CD4-positive, alpha-beta T cell (primary cell): ENCODE measurements at regions not wholly inside any gene's neighbourhood (a gene's known extent, or its start where the extent isn't known, plus 50 kb on each side); places are given as distances from the start of the nearest gene placed in this dataset.
A peak's percentile ranks its signal among the peaks of the same experiment; 100 is the strongest.
"Not testable (repeated sequence)": the region's sequence is repeated elsewhere in the genome, so short reads cannot be mapped to it uniquely, and the experiment has no call there.

ENCODE experiments used
- ATAC-seq: fragments of 200-7000 bp; cut with Tn5 transposase; one replicate; pipeline ENCODE4 v1.10.0; 2022; ENCODE audit warnings: mild to moderate bottlenecking; ENCODE audit not compliant: poor library complexity
- CTCF ChIA-PET: fragments of 350-600 bp; sonication (Branson Sonifier 250); formaldehyde crosslinking; loops from one replicate; lab custom pipeline; 2021; ENCODE audit warnings: antibody characterized with exemption, inconsistent platforms; lab: Charles Lee
- POLR2A ChIA-PET: fragments of 350-600 bp; sonication (Branson Sonifier 250); formaldehyde crosslinking; loops from one replicate; lab custom pipeline; 2021; ENCODE audit warnings: antibody characterized with exemption, inconsistent platforms; lab: Charles Lee
- DNase-seq, 14 experiments: peaks; one replicate each; pipeline ENCODE4 v3.0.0-alpha.2; 2013 to 2020; ENCODE audit warnings: mixed read lengths in 2 of 14
- H3K27ac ChIP-seq, 2 donors: one replicate each; pipeline versions ENCODE4 v1.5.1 to v1.7.0; 2013; ENCODE audit warnings: low read length in 2 of 2, low read depth in 1 of 2, mild to moderate bottlenecking in 1 of 2
- H3K27me3 ChIP-seq, 2 experiments: 1 replicate in 1 of 2; 2 replicates in 1 of 2; pipeline versions ENCODE4 v1.6.1 to v1.7.0; 2013; ENCODE audit warnings: low read length in 2 of 2, control low read depth in 1 of 2, mild to moderate bottlenecking in 1 of 2, moderate library complexity in 1 of 2; ENCODE audit not compliant: insufficient read depth in 2 of 2, control insufficient read depth in 1 of 2
- H3K36me3 ChIP-seq: one replicate; pipeline ENCODE4 v1.6.1; 2013; ENCODE audit warnings: low read length, control low read depth; ENCODE audit not compliant: insufficient read depth
- H3K4me1 ChIP-seq: one replicate; pipeline ENCODE4 v1.6.1; 2013; ENCODE audit warnings: low read length, control low read depth; ENCODE audit not compliant: insufficient read depth
- H3K4me3 ChIP-seq: one replicate; pipeline ENCODE4 v1.5.1; 2013; ENCODE audit warnings: mild to moderate bottlenecking, low read length, moderate library complexity
- H3K9me3 ChIP-seq, 2 experiments: 1 replicate in 1 of 2; 2 replicates in 1 of 2; pipeline versions ENCODE4 v1.6.1 to v1.7.0; 2013; ENCODE audit warnings: low read length in 2 of 2, mild to moderate bottlenecking in 2 of 2, control low read depth in 1 of 2, moderate library complexity in 1 of 2; ENCODE audit not compliant: control insufficient read depth in 1 of 2, insufficient read depth in 1 of 2
- H3K27ac Mint-ChIP-seq: one replicate; pipeline ENCODE4 v1.8.0; 2020; ENCODE audit warnings: mixed read lengths
- H3K27me3 Mint-ChIP-seq: one replicate; pipeline ENCODE4 v1.8.0; 2021; ENCODE audit warnings: mixed read lengths
- H3K36me3 Mint-ChIP-seq: one replicate; pipeline ENCODE4 v1.8.0; 2021; ENCODE audit warnings: low read depth, mixed read lengths
- H3K4me1 Mint-ChIP-seq: one replicate; pipeline ENCODE4 v1.8.0; 2021; ENCODE audit warnings: low read depth, mixed read lengths
- H3K4me3 Mint-ChIP-seq: one replicate; pipeline ENCODE4 v1.8.0; 2020; ENCODE audit warnings: mild to moderate bottlenecking, mixed read lengths
- H3K9me3 Mint-ChIP-seq: one replicate; pipeline ENCODE4 v1.8.0; 2020; ENCODE audit warnings: mixed read lengths
- intact Hi-C, 2 experiments: fragments of 100-400 bp; cut with DNase I in 1 of 2; cut with micrococcal nuclease in 1 of 2; formaldehyde crosslinking; loops; one replicate each; pipeline versions ENCODE4 v1.15.1 to v1.9.0; 2023 to 2025; cut with DNase I, micrococcal nuclease
- TF ChIP-seq, protein P1 (sequence below): fragments of 200-600 bp; IDR thresholded peaks from one replicate; pipeline ENCODE4 v1.8.0; 2022; ENCODE audit warnings: antibody characterized with exemption, mild to moderate bottlenecking

- POLR2A ChIA-PET, result no interaction called here
These were observed 177.1 kb downstream of the CD47 start for GRCh38 chr3:107913701-107914100.

DNA sequence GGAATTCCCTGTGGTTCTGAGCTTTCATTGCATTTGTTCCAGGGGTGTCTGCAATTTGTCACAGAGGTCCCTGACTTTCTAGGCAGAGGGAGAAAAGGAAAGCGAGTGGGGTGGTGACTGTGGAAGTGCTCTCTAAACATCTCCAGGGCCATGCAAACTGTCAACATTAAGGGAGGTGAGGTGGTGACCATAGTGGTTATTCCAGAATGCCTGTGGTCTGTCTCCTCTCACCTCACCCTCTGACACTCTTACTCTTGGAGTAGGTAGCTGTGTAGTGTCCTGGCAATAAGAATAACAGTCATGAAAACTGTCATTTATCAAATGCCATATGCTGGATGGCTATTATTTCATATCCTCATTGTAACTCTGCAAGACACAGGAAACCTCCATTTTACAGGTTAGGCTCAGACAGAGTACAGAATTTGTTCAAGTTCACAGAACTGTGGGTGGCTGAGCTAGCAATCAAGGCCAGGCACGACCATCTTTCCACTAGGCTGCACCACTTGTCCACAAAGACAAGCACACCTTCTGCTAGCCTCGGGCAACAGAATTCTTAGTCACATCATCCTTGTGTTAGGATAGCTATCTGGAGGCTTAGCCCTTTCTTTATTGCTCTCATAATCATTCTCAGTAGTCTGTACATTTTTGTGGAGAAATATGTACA, 179.4 kb downstream of the CD47 start:
- TF ChIP-seq, protein P1, sequence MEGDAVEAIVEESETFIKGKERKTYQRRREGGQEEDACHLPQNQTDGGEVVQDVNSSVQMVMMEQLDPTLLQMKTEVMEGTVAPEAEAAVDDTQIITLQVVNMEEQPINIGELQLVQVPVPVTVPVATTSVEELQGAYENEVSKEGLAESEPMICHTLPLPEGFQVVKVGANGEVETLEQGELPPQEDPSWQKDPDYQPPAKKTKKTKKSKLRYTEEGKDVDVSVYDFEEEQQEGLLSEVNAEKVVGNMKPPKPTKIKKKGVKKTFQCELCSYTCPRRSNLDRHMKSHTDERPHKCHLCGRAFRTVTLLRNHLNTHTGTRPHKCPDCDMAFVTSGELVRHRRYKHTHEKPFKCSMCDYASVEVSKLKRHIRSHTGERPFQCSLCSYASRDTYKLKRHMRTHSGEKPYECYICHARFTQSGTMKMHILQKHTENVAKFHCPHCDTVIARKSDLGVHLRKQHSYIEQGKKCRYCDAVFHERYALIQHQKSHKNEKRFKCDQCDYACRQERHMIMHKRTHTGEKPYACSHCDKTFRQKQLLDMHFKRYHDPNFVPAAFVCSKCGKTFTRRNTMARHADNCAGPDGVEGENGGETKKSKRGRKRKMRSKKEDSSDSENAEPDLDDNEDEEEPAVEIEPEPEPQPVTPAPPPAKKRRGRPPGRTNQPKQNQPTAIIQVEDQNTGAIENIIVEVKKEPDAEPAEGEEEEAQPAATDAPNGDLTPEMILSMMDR, result no peak
- ChIA-PET CTCF (interaction anchor here (0.6 kb wide), 1 partner anchor 240 kb away, joined by 4 read pairs; no protein-coding TSS in a partner anchor), POLR2A (interaction anchor here (1.2 kb wide), 1 partner anchor 8 kb away, joined by 6 read pairs; no protein-coding TSS in a partner anchor)
- peaks cover 8% of the 10 kb centered on the region for H3K27me3 Mint-ChIP-seq
- Histone ChIP-seq H3K4me1 (peaks cover 4% of the 10 kb centered on the region), H3K27ac (no peak overlapping the region), H3K27me3 (no peaks in the 10 kb centered on the region), H3K36me3 (no peaks in the 10 kb centered on the region), H3K4me3 (no peak overlapping the region), H3K9me3 (no peaks in the 10 kb centered on the region)
- H3K27ac Mint-ChIP-seq, result no peak overlapping the region
- peaks cover 8% of the 10 kb centered on the region for H3K4me1 Mint-ChIP-seq
- H3K4me3 Mint-ChIP-seq, result no peak overlapping the region
- H3K36me3 Mint-ChIP-seq, result no peaks in the 10 kb centered on the region
- H3K9me3 Mint-ChIP-seq, result no peaks in the 10 kb centered on the region
- intact Hi-C loops, result no loop called here
- DNase-seq (no peak), ATAC-seq (no peak)

More at GRCh38 chr3:107913701-107914100, 177.1 kb downstream of the CD47 start:
- CTCF ChIA-PET, result no interaction called here
- H3K36me3 ChIP-seq, result no peaks in the 10 kb centered on the region
- Mint-ChIP-seq H3K9me3 (no peaks in the 10 kb centered on the region), H3K36me3 (no peaks in the 10 kb centered on the region), H3K4me1 (peaks cover 8% of the 10 kb centered on the region), H3K4me3 (no peak overlapping the region), H3K27me3 (peaks cover 19% of the 10 kb centered on the region), H3K27ac (no peak overlapping the region)
- H3K27me3 ChIP-seq, result peaks cover 0 to 3% of the 10 kb centered on the region in 2 experiments
- no peaks in the 10 kb centered on the region for H3K9me3 ChIP-seq
- H3K4me3 ChIP-seq, result no peak overlapping the region
- DNase-seq (no peak), ATAC-seq (no peak)
- H3K4me1 ChIP-seq, result peaks cover 4% of the 10 kb centered on the region
- TF ChIP-seq, protein P1, result no peak
- intact Hi-C loops, result no loop called here
- H3K27ac ChIP-seq, result no peak overlapping the region

DNA sequence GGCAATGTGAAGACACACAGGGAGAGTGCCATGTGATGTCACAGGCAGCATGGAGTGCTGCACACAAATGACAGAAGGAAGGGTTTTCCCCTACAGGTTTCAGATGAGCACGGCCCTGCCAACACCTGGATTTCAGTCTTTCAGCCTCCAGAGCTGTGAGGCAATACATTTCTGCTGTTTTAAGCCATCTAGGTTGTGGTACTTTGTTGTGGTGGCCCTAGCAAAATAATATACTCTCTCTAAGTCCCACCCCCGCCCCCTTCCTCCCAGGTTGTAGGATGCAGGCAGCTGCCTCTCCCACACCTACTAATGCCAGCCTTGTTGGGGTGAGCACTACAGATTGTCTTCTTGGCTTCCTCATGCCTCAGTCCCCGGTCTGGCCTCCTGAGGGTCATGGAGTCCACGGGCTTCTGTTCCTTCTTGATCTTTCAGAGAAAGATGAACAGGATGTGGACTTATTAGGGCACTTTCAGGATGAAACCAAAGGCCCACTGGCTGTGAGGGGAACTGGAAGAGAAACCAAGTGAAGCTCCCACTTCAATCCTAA, 180.0 kb downstream of the CD47 start:
- ChIA-PET POLR2A (interaction anchor here (1.2 kb wide), 1 partner anchor 9 kb away, joined by 6 read pairs; no protein-coding TSS in a partner anchor), CTCF (interaction anchor here (0.6 kb wide), 1 partner anchor 240 kb away, joined by 4 read pairs; no protein-coding TSS in a partner anchor)
- H3K36me3 ChIP-seq, result no peaks in the 10 kb centered on the region
- TF ChIP-seq, protein P1, result no peak
- ATAC-seq (peak; percentile 77), DNase-seq (peak in 2 of 14 experiments; percentile 17 to 30)
- peaks cover 1% of the 10 kb centered on the region for H3K27me3 Mint-ChIP-seq
- H3K27ac Mint-ChIP-seq, result no peak overlapping the region
- no peaks in the 10 kb centered on the region for H3K9me3 ChIP-seq
- no peak overlapping the region for H3K27ac ChIP-seq
- H3K4me1 ChIP-seq, result peaks cover 4% of the 10 kb centered on the region
- no peaks in the 10 kb centered on the region for H3K36me3 Mint-ChIP-seq
- H3K4me3 ChIP-seq, result no peak overlapping the region
- no peaks in the 10 kb centered on the region for H3K9me3 Mint-ChIP-seq
- H3K4me3 Mint-ChIP-seq, result no peak overlapping the region
- H3K4me1 Mint-ChIP-seq, result peaks cover 8% of the 10 kb centered on the region
- intact Hi-C loops, result no loop called here
- no peaks in the 10 kb centered on the region for H3K27me3 ChIP-seq

DNA sequence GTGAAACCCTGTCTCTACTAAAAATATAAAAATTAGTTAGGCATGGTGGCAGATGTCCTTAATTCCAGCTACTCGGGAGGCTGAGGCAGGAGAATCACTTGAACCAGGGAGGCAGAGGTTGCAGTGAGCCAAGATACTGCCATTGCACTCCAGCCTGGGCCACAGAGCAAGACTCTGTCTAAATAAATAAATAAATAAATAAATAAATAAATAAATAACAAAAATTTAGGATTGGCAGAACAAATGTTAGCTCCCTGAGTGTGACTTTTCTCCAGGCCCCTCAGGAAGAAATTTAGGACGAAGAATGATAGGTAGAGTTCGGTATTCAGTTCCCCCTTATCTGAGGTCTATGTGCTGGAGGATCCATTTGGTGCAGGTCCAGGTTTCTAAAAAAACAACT, 181.2 kb downstream of the CD47 start:
- H3K36me3 ChIP-seq, H3K4me3 ChIP-seq, H3K9me3 ChIP-seq, H3K27me3 ChIP-seq, H3K4me1 ChIP-seq, H3K4me3 Mint-ChIP-seq, H3K4me1 Mint-ChIP-seq, intact Hi-C loops, ATAC-seq, H3K27ac Mint-ChIP-seq, H3K9me3 Mint-ChIP-seq, H3K27me3 Mint-ChIP-seq, DNase-seq, CTCF ChIA-PET, H3K36me3 Mint-ChIP-seq, H3K27ac ChIP-seq: not testable (repeated sequence)
- POLR2A ChIA-PET, result interaction anchor here (0.6 kb wide), 1 partner anchor 17 kb away, joined by 3 read pairs; no protein-coding TSS in a partner anchor
